HEK293 (cell line): ENCODE measurements at regions not wholly inside any gene's neighbourhood (a gene's known extent, or its start where the extent isn't known, plus 50 kb on each side); places are given as distances from the start of the nearest gene placed in this dataset.

Experiments
- CTCF ChIA-PET: fragments of 350-600 bp; formaldehyde crosslinking; extraction: SDS; loops from one replicate; lab custom pipeline; 2021; ENCODE audit warnings: antibody characterized with exemption; lab: Yijun Ruan, JAX
- POLR2A ChIA-PET: fragments of 300-600 bp; formaldehyde crosslinking; extraction: SDS; loops from one replicate; lab custom pipeline; 2020; ENCODE audit warnings: antibody characterized with exemption, inconsistent platforms; lab: Yijun Ruan, JAX
- H3K27ac ChIP-seq: fragments of 200-500 bp; sonication (Bioruptor generic); 2 replicates; pipeline ENCODE4 v1.5.1; 2014; ENCODE audit warnings: low read depth, low read length, control low read depth, inconsistent platforms; ENCODE audit errors: extremely low read depth
- H3K36me3 ChIP-seq, 2 experiments: fragments of 200-500 bp in 1 of 2; sonication (Bioruptor generic) in 1 of 2; 1 replicate in 1 of 2; 2 replicates in 1 of 2; pipeline ENCODE4 v1.5.1; 2014 to 2017; ENCODE audit warnings: inconsistent platforms in 2 of 2, low read length in 2 of 2; ENCODE audit not compliant: control insufficient read depth in 2 of 2, insufficient read depth in 1 of 2
- H3K4me1 ChIP-seq: fragments of 200-500 bp; sonication (Bioruptor generic); 2 replicates; pipeline ENCODE4 v1.5.1; 2014; ENCODE audit warnings: mild to moderate bottlenecking, low read length, inconsistent platforms; ENCODE audit not compliant: control insufficient read depth, insufficient read depth
- H3K4me3 ChIP-seq: 2 replicates; pipeline ENCODE4 v1.5.1; 2011; ENCODE audit warnings: low read depth, mild to moderate bottlenecking, control low read depth, low read length, moderate library complexity
- H3K9me3 ChIP-seq: fragments of 200-500 bp; sonication (Bioruptor generic); 2 replicates; pipeline ENCODE4 v1.5.1; 2014; ENCODE audit warnings: low read depth, low read length, inconsistent platforms; ENCODE audit not compliant: control insufficient read depth, insufficient read depth
- ATF2 ChIP-seq: fragments of 450-650 bp; formaldehyde crosslinking; IDR thresholded peaks from 2 replicates; pipeline ENCODE4 v1.5.1; 2016; ENCODE audit warnings: missing biosample characterization, missing genetic modification characterization, low read depth
- EGR2 ChIP-seq: fragments of 450-650 bp; formaldehyde crosslinking; IDR thresholded peaks from 2 replicates; pipeline ENCODE4 v1.5.1; 2016; ENCODE audit warnings: low read depth, missing biosample characterization, missing genetic modification characterization
- GLIS1 ChIP-seq: fragments of 450-650 bp; formaldehyde crosslinking; IDR thresholded peaks from 2 replicates; pipeline ENCODE4 v1.5.1; 2016; ENCODE audit warnings: missing biosample characterization, missing genetic modification characterization
- HOXD13 ChIP-seq: sonication (generic); formaldehyde crosslinking; IDR thresholded peaks from 2 replicates; pipeline ENCODE4 v1.8.0; 2022; ENCODE audit warnings: missing genetic modification reagents, borderline replicate concordance
- OVOL3 ChIP-seq: fragments of 450-650 bp; formaldehyde crosslinking; IDR thresholded peaks from 2 replicates; pipeline ENCODE4 v1.5.1; 2016; ENCODE audit warnings: missing biosample characterization, missing genetic modification characterization
- REST ChIP-seq: fragments of 450-650 bp; formaldehyde crosslinking; IDR thresholded peaks from 2 replicates; pipeline ENCODE4 v1.5.1; 2016; ENCODE audit warnings: missing biosample characterization, missing genetic modification characterization
- SCRT1 ChIP-seq: fragments of 450-650 bp; formaldehyde crosslinking; IDR thresholded peaks from 2 replicates; pipeline ENCODE4 v1.5.1; 2016; ENCODE audit warnings: missing biosample characterization, missing genetic modification characterization, borderline replicate concordance
- TSHZ1 ChIP-seq: fragments of 450-650 bp; formaldehyde crosslinking; IDR thresholded peaks from 2 replicates; pipeline ENCODE4 v1.5.1; 2016; ENCODE audit warnings: missing biosample characterization, missing genetic modification characterization, borderline replicate concordance
- ZNF146 ChIP-seq: fragments of 450-650 bp; formaldehyde crosslinking; IDR thresholded peaks from 2 replicates; pipeline ENCODE4 v1.5.1; 2016; ENCODE audit warnings: missing biosample characterization, missing genetic modification characterization
- ZNF155 ChIP-seq: fragments of 450-650 bp; formaldehyde crosslinking; IDR thresholded peaks from 2 replicates; pipeline ENCODE4 v1.5.1; 2016; ENCODE audit warnings: missing biosample characterization, missing genetic modification characterization
- ZNF202 ChIP-seq: fragments of 450-650 bp; formaldehyde crosslinking; IDR thresholded peaks from 2 replicates; pipeline ENCODE4 v1.5.1; 2016; ENCODE audit warnings: missing biosample characterization, missing genetic modification characterization, borderline replicate concordance
- ZNF335 ChIP-seq: fragments of 450-650 bp; formaldehyde crosslinking; conservative IDR thresholded peaks from 2 replicates; pipeline ENCODE4 v1.5.1; 2016; ENCODE audit warnings: missing biosample characterization, missing genetic modification characterization
- ZNF37A ChIP-seq: fragments of 450-650 bp; IDR thresholded peaks from 2 replicates; pipeline ENCODE4 v1.5.1; 2018; ENCODE audit warnings: missing biosample characterization, missing genetic modification characterization
- ZNF549 ChIP-seq: fragments of 450-650 bp; IDR thresholded peaks from 2 replicates; pipeline ENCODE4 v1.5.1; 2018; ENCODE audit warnings: missing biosample characterization, missing genetic modification characterization, mild to moderate bottlenecking, inconsistent platforms, moderate library complexity
- ZNF561 ChIP-seq: fragments of 450-650 bp; IDR thresholded peaks from 2 replicates; pipeline ENCODE4 v1.5.1; 2018; ENCODE audit warnings: missing biosample characterization, missing genetic modification characterization, borderline replicate concordance
- ZNF571 ChIP-seq: fragments of 450-650 bp; formaldehyde crosslinking; IDR thresholded peaks from 2 replicates; pipeline ENCODE4 v1.5.0; 2017; ENCODE audit warnings: missing biosample characterization, missing genetic modification characterization
- ZNF639 ChIP-seq: fragments of 450-650 bp; formaldehyde crosslinking; IDR thresholded peaks from 2 replicates; pipeline ENCODE4 v1.5.1; 2016; ENCODE audit warnings: missing biosample characterization, missing genetic modification characterization
- ZNF777 ChIP-seq: fragments of 450-650 bp; formaldehyde crosslinking; IDR thresholded peaks from 2 replicates; pipeline ENCODE4 v1.5.1; 2017; ENCODE audit warnings: missing biosample characterization, missing genetic modification characterization, borderline replicate concordance
- ZNF837 ChIP-seq: fragments of 450-650 bp; formaldehyde crosslinking; IDR thresholded peaks from 2 replicates; pipeline ENCODE4 v1.5.1; 2016; ENCODE audit warnings: missing biosample characterization, missing genetic modification characterization
- TF ChIP-seq, protein P1 (sequence below): fragments of 450-650 bp; formaldehyde crosslinking; IDR thresholded peaks from 2 replicates; pipeline ENCODE4 v1.5.1; 2016; ENCODE audit warnings: missing biosample characterization, missing genetic modification characterization

DNA sequence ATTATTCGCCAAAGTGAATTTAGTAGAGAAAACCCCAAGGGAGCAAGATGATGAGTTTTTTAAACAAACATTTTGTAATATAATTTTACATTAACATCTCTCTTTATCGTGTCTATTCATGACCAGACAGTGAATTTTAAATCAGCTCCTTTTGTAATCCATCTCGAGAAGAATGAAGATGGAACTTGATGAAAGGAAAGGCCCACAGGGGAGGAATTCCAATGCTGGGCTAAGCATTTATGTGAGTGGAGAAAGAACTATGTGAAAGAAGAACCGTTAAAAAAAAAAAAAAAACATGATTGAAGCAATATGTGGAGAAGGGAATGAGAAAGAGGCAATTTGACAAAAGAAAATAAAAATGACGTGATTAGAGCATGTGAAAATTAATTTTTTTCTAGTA is 170.6 kb downstream of the KCTD12 start:
- CTCF ChIA-PET = no interaction called here
- H3K4me3 ChIP-seq = no peak overlapping the region
- H3K27ac ChIP-seq = no peak overlapping the region
- H3K4me1 ChIP-seq = no peaks in the 10 kb centered on the region
- no peaks in the 10 kb centered on the region for H3K36me3 ChIP-seq
- TF ChIP-seq HOXD13 (CRISPR knock-in tag) = no peak
- TF ChIP-seq REST (tag by site-specific recombination) = no peak
- TF ChIP-seq ZNF837 (tag by site-specific recombination) = no peak
- TF ChIP-seq ATF2 = no peak
- no peak for TF ChIP-seq ZNF146 (tag by site-specific recombination)
- no peak for TF ChIP-seq EGR2 (tag by site-specific recombination)
- no peak for TF ChIP-seq SCRT1
- TF ChIP-seq ZNF561 (tag by site-specific recombination) = no peak
- no peak for TF ChIP-seq ZNF549 (tag by site-specific recombination)
- no peak for TF ChIP-seq TSHZ1
- no peak for TF ChIP-seq ZNF777
- TF ChIP-seq OVOL3 = no peak
- no peak for TF ChIP-seq ZNF639 (tag by site-specific recombination)
- no peak for TF ChIP-seq ZNF37A (tag by site-specific recombination)
- no peak for TF ChIP-seq GLIS1
- TF ChIP-seq ZNF571 (tag by site-specific recombination) = no peak
- no peak for TF ChIP-seq ZNF155 (tag by site-specific recombination)
- no peak for TF ChIP-seq ZNF335
- TF ChIP-seq, protein P1, sequence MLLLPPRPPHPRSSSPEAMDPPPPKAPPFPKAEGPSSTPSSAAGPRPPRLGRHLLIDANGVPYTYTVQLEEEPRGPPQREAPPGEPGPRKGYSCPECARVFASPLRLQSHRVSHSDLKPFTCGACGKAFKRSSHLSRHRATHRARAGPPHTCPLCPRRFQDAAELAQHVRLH (tag by site-specific recombination) = no peak
- no peak for TF ChIP-seq ZNF202 (tag by site-specific recombination)
- POLR2A ChIA-PET = no interaction called here
- H3K9me3 ChIP-seq = no peaks in the 10 kb centered on the region
